ENCODE measurements at regions not wholly inside any gene's neighbourhood (a gene's known extent, or its start where the extent isn't known, plus 50 kb on each side); places are given as distances from the start of the nearest gene placed in this dataset.

- H3K4me2 ChIP-seq (ENCODE audit: insufficient read depth, low read length): no peak overlapping the region
- intact Hi-C loops (cut with micrococcal nuclease) (loop anchor here (10.0 kb wide), 1 partner anchor 359 kb away; no protein-coding TSS in a partner anchor), dilution Hi-C loops (cut with MboI; ENCODE audit: extremely low pct_ligation_motif_present, low sequenced_read_pairs) (no loop called here)
- no peak for TF ChIP-seq FOS (IDR thresholded peaks at IDR 0.05; ENCODE audit: borderline replicate concordance, insufficient read depth, low read length)
- TF ChIP-seq JUN (IDR thresholded peaks at IDR 0.05; ENCODE audit: borderline replicate concordance, insufficient read depth, insufficient read length, low read depth): no peak
- TF ChIP-seq POLR2AphosphoS5 (IDR thresholded peaks at IDR 0.05; ENCODE audit: insufficient read depth, low read depth, low read length): no peak
- no peak for TF ChIP-seq EZH2 (IDR thresholded peaks at IDR 0.05; ENCODE audit: borderline replicate concordance, low read depth, low read length, severe bottlenecking)
- TF ChIP-seq MAX (IDR thresholded peaks at IDR 0.05; ENCODE audit: insufficient read depth, insufficient read length): no peak
- TF ChIP-seq GATA2 (IDR thresholded peaks at IDR 0.05; ENCODE audit: insufficient read depth, insufficient read length, low read depth, low read length): no peak
- TF ChIP-seq POLR2A (IDR thresholded peaks at IDR 0.05; ENCODE audit: low read depth, low read length): no peak
- TF ChIP-seq CTCF (IDR thresholded peaks at IDR 0.05; ENCODE audit: extremely low read depth in 1 of 2, insufficient read depth in 1 of 2, low read depth in 1 of 2, low read length in 2 of 2): no peak
- no peak for TF ChIP-seq MYC (IDR thresholded peaks at IDR 0.05; ENCODE audit: low read depth, low read length)
- no peaks in the 10 kb centered on the region for H4K20me1 ChIP-seq (replicated peaks; ENCODE audit: control insufficient read depth, extremely low read depth, insufficient read depth, low read length)
- no TSS peak for BruUV-seq (replicated peaks)
- no peaks in the 10 kb centered on the region for H3K79me2 ChIP-seq (ENCODE audit: control insufficient read depth, insufficient read depth, low read length)
- no peak overlapping the region for H3K9ac ChIP-seq (replicated peaks; ENCODE audit: extremely low read depth, insufficient read depth, low read length)
- H3K4me3 ChIP-seq (replicated peaks in 1 of 3; ENCODE audit: insufficient read depth in 1 of 3, low read depth in 1 of 3, low read length in 3 of 3): no peak overlapping the region
- no peak overlapping the region for H2AFZ ChIP-seq (ENCODE audit: low read depth, low read length)
- no peak for DNase-seq (ENCODE audit: low read depth, low spot score)
- no peaks in the 10 kb centered on the region for H3K9me3 ChIP-seq (replicated peaks; ENCODE audit: control insufficient read depth, insufficient read depth, low read length)
- ChIA-PET CTCF (interaction anchor here (0.6 kb wide), 1 partner anchor 470 kb away, joined by 3 read pairs; no protein-coding TSS in a partner anchor), POLR2A (no interaction called here)
- FAIRE-seq: no peak
- H3K27me3 ChIP-seq (ENCODE audit: control insufficient read depth in 2 of 2, insufficient read depth in 2 of 2, low read length in 2 of 2): no peaks in the 10 kb centered on the region
- H3K4me1 ChIP-seq (ENCODE audit: control insufficient read depth, extremely low read depth, insufficient read depth, low read length): no peaks in the 10 kb centered on the region
- no peaks in the 10 kb centered on the region for H3K36me3 ChIP-seq (ENCODE audit: control insufficient read depth in 2 of 2, extremely low read depth in 1 of 2, insufficient read depth in 2 of 2, low read length in 2 of 2)
- H3K27ac ChIP-seq (ENCODE audit: insufficient read depth, low read depth, low read length): no peak overlapping the region
- no peaks in the 10 kb centered on the region for H3K9me1 ChIP-seq (replicated peaks; ENCODE audit: control insufficient read depth, extremely low read depth, insufficient read depth, low read length)
These were observed 448.1 kb upstream of the TRAM1L1 start for GRCh38 chr4:117533501-117533900.
